Activated T-helper 17 cell treated with anti-CD3 and anti-CD28 coated beads, Interleukin-2, amount 50 U/mL, for 72 hours (primary cell): ENCODE measurements at regions not wholly inside any gene's neighbourhood (a gene's known extent, or its start where the extent isn't known, plus 50 kb on each side); places are given as distances from the start of the nearest gene placed in this dataset.
A peak's percentile ranks its signal among the peaks of the same experiment; 100 is the strongest.
"Not testable (repeated sequence)": the region's sequence is repeated elsewhere in the genome, so short reads cannot be mapped to it uniquely, and the experiment has no call there.

Source experiments
- ATAC-seq: fragments of 150-1000 bp; cut with Tn5 transposase; replicated peaks from 2 replicates; pipeline ENCODE4 v1.10.0; 2021; ENCODE audit warnings: mild to moderate bottlenecking, moderate library complexity
- H3K27ac Mint-ChIP-seq: one replicate; pipeline ENCODE4 v1.8.0; 2022; ENCODE audit warnings: mixed read lengths
- H3K27me3 Mint-ChIP-seq: one replicate; pipeline ENCODE4 v1.8.0; 2022; ENCODE audit warnings: mixed read lengths
- H3K36me3 Mint-ChIP-seq: one replicate; pipeline ENCODE4 v1.8.0; 2022; ENCODE audit warnings: low read depth, mild to moderate bottlenecking, mixed read lengths
- H3K4me1 Mint-ChIP-seq: one replicate; pipeline ENCODE4 v1.8.0; 2022; ENCODE audit warnings: mixed read lengths
- H3K4me3 Mint-ChIP-seq: one replicate; pipeline ENCODE4 v1.8.0; 2022; ENCODE audit warnings: mild to moderate bottlenecking, mixed read lengths
- H3K9me3 Mint-ChIP-seq: one replicate; pipeline ENCODE4 v1.8.0; 2022; ENCODE audit warnings: mixed read lengths

GRCh38 chr15:70602834-70603560 lies 160.4 kb downstream of the UACA start:
- Mint-ChIP-seq H3K27ac (no peak overlapping the region), H3K9me3 (no peaks in the 10 kb centered on the region), H3K4me1 (no peaks in the 10 kb centered on the region), H3K4me3 (no peak overlapping the region), H3K27me3 (peaks cover 3% of the 10 kb centered on the region), H3K36me3 (no peaks in the 10 kb centered on the region)
- ATAC-seq = no peak

GRCh38 chr15:70602281-70602680 lies 161.1 kb downstream of the UACA start:
- no peaks in the 10 kb centered on the region for H3K9me3 Mint-ChIP-seq
- no peak overlapping the region for H3K27ac Mint-ChIP-seq
- ATAC-seq = no peak
- H3K4me3 Mint-ChIP-seq = no peak overlapping the region
- no peaks in the 10 kb centered on the region for H3K36me3 Mint-ChIP-seq
- no peaks in the 10 kb centered on the region for H3K4me1 Mint-ChIP-seq
- H3K27me3 Mint-ChIP-seq = peaks cover 3% of the 10 kb centered on the region

- Mint-ChIP-seq H3K27ac (no peak overlapping the region), H3K4me3 (no peak overlapping the region), H3K36me3 (no peaks in the 10 kb centered on the region), H3K27me3 (peaks cover 16% of the 10 kb centered on the region), H3K9me3 (peaks cover 10% of the 10 kb centered on the region), H3K4me1 (no peaks in the 10 kb centered on the region)
- ATAC-seq = no peak
Observed at GRCh38 chr15:70597945-70598344, 165.4 kb downstream of the UACA start.

GRCh38 chr15:70597056-70597603 lies 166.2 kb downstream of the UACA start:
- H3K4me3 Mint-ChIP-seq = no peak overlapping the region
- H3K9me3 Mint-ChIP-seq = peaks cover 10% of the 10 kb centered on the region
- no peaks in the 10 kb centered on the region for H3K4me1 Mint-ChIP-seq
- H3K27ac Mint-ChIP-seq = no peak overlapping the region
- peaks cover 16% of the 10 kb centered on the region for H3K27me3 Mint-ChIP-seq
- no peaks in the 10 kb centered on the region for H3K36me3 Mint-ChIP-seq
- no peak for ATAC-seq

GRCh38 chr15:70596354-70597055 lies 166.9 kb downstream of the UACA start:
- ATAC-seq = peak; percentile 88
- H3K4me3 Mint-ChIP-seq = no peak overlapping the region
- peaks cover 18% of the 10 kb centered on the region for H3K27me3 Mint-ChIP-seq
- H3K36me3 Mint-ChIP-seq = no peaks in the 10 kb centered on the region
- no peak overlapping the region for H3K27ac Mint-ChIP-seq
- no peaks in the 10 kb centered on the region for H3K4me1 Mint-ChIP-seq
- H3K9me3 Mint-ChIP-seq = peaks cover 10% of the 10 kb centered on the region

- H3K27me3 Mint-ChIP-seq = peaks cover 26% of the 10 kb centered on the region
- no peak for ATAC-seq
- peaks cover 5% of the 10 kb centered on the region for H3K4me1 Mint-ChIP-seq
- H3K27ac Mint-ChIP-seq = no peak overlapping the region
- H3K9me3 Mint-ChIP-seq = peaks cover 10% of the 10 kb centered on the region
- no peak overlapping the region for H3K4me3 Mint-ChIP-seq
- no peaks in the 10 kb centered on the region for H3K36me3 Mint-ChIP-seq
Observed at GRCh38 chr15:70593795-70594194, 169.6 kb downstream of the UACA start.

GRCh38 chr15:70589728-70590127 lies 173.6 kb downstream of the UACA start:
- Mint-ChIP-seq H3K4me1 (peaks cover 13% of the 10 kb centered on the region), H3K36me3 (no peaks in the 10 kb centered on the region), H3K27me3 (peaks cover 34% of the 10 kb centered on the region), H3K9me3 (peaks cover 7% of the 10 kb centered on the region), H3K27ac (no peak overlapping the region), H3K4me3 (no peak overlapping the region)
- ATAC-seq = no peak

GRCh38 chr15:70589221-70589620 lies 174.1 kb downstream of the UACA start:
- Mint-ChIP-seq H3K9me3 (peaks cover 5% of the 10 kb centered on the region), H3K4me1 (peaks cover 13% of the 10 kb centered on the region), H3K4me3 (no peak overlapping the region), H3K27ac (no peak overlapping the region), H3K27me3 (peaks cover 36% of the 10 kb centered on the region), H3K36me3 (no peaks in the 10 kb centered on the region)
- no peak for ATAC-seq

- Mint-ChIP-seq H3K4me1 (peaks cover 13% of the 10 kb centered on the region), H3K4me3 (no peak overlapping the region), H3K36me3 (no peaks in the 10 kb centered on the region), H3K27me3 (peaks cover 36% of the 10 kb centered on the region), H3K9me3 (no peaks in the 10 kb centered on the region), H3K27ac (no peak overlapping the region)
- no peak for ATAC-seq
Observed at GRCh38 chr15:70588613-70589012, 174.7 kb downstream of the UACA start.

GRCh38 chr15:70587896-70588567 lies 175.3 kb downstream of the UACA start:
- Mint-ChIP-seq H3K4me3 (no peak overlapping the region), H3K36me3 (no peaks in the 10 kb centered on the region), H3K4me1 (peaks cover 13% of the 10 kb centered on the region), H3K27me3 (peaks cover 36% of the 10 kb centered on the region), H3K9me3 (no peaks in the 10 kb centered on the region), H3K27ac (no peak overlapping the region)
- ATAC-seq = no peak

GRCh38 chr15:70587012-70587634 lies 176.2 kb downstream of the UACA start:
- Mint-ChIP-seq H3K4me1 (peaks cover 13% of the 10 kb centered on the region), H3K27me3 (peaks cover 36% of the 10 kb centered on the region)
- not testable (repeated sequence) for ATAC-seq, H3K27ac Mint-ChIP-seq, H3K4me3 Mint-ChIP-seq, H3K36me3 Mint-ChIP-seq, H3K9me3 Mint-ChIP-seq

GRCh38 chr15:70586241-70586640 lies 177.1 kb downstream of the UACA start:
- Mint-ChIP-seq H3K27me3 (peaks cover 32% of the 10 kb centered on the region), H3K36me3 (no peaks in the 10 kb centered on the region), H3K4me3 (peak overlapping the region; percentile 53), H3K4me1 (peaks cover 13% of the 10 kb centered on the region), H3K27ac (no peak overlapping the region), H3K9me3 (no peaks in the 10 kb centered on the region)
- no peak for ATAC-seq

GRCh38 chr15:70585707-70586034 lies 177.7 kb downstream of the UACA start:
- peak; percentile 50 for ATAC-seq
- H3K36me3 Mint-ChIP-seq = no peaks in the 10 kb centered on the region
- no peak overlapping the region for H3K27ac Mint-ChIP-seq
- H3K4me1 Mint-ChIP-seq = peaks cover 13% of the 10 kb centered on the region
- H3K27me3 Mint-ChIP-seq = peaks cover 31% of the 10 kb centered on the region
- H3K9me3 Mint-ChIP-seq = no peaks in the 10 kb centered on the region
- H3K4me3 Mint-ChIP-seq = peak overlapping the region; percentile 53

- Mint-ChIP-seq H3K9me3 (no peaks in the 10 kb centered on the region), H3K4me1 (peaks cover 13% of the 10 kb centered on the region), H3K36me3 (no peaks in the 10 kb centered on the region), H3K27ac (no peak overlapping the region), H3K4me3 (peak overlapping the region; percentile 53), H3K27me3 (peaks cover 31% of the 10 kb centered on the region)
- ATAC-seq = peak; percentile 74
Observed at GRCh38 chr15:70584838-70585706, 178.3 kb downstream of the UACA start.
